ENCODE measurements at regions not wholly inside any gene's neighbourhood (a gene's known extent, or its start where the extent isn't known, plus 50 kb on each side); places are given as distances from the start of the nearest gene placed in this dataset.
A peak's percentile ranks its signal among the peaks of the same experiment; 100 is the strongest.

DNA sequence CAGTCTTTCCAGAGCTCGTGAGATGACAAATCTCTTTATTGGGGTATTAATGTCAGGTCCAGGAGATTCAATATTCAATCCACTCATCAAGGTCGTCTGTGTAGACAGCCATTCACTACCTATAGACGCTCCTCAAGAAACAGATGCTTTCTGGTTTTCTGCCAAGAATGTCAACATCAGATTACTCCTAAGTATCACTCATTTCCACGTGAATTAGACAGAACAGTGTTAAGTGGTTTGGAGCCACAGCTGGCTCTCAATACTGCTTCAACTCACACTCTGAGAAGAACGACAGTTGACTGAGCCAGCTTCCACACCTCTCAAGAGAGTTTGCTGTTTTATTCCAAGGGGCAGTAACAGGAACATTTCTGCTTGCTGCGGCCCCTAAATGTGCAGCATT is 113.5 kb upstream of the NEDD4L start:
- no peak for TF ChIP-seq CTCF (IDR thresholded peaks at IDR 0.05; ENCODE audit: insufficient read depth, low read depth, low read length, missing control alignments)
- no peak overlapping the region for H3K4me3 ChIP-seq (ENCODE audit: low read length)
- DNase-seq (ENCODE audit: low read depth), result peak; percentile 78

DNA sequence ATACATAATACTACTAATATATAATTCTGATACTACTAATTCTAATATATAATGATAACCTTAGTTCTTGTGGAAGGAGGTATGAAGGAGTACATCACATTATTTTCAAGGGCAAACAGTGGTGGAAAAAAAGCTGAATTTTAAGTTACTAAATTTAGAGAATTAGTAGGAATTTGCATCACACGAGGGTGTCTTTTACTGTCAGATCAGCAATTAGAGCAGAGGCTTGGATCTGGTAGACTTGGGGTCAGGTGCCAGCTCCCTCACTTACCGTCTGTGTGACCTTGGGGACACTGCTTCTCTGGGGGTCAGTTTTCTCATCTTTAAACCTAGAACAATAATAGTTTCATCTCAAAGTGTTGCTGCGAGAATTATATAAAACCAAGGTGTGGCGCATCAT is 114.1 kb upstream of the NEDD4L start:
- no peak for DNase-seq (ENCODE audit: low read depth)
- no peak for TF ChIP-seq CTCF (IDR thresholded peaks at IDR 0.05; ENCODE audit: insufficient read depth, low read depth, low read length, missing control alignments)
- no peak overlapping the region for H3K4me3 ChIP-seq (ENCODE audit: low read length)

DNA sequence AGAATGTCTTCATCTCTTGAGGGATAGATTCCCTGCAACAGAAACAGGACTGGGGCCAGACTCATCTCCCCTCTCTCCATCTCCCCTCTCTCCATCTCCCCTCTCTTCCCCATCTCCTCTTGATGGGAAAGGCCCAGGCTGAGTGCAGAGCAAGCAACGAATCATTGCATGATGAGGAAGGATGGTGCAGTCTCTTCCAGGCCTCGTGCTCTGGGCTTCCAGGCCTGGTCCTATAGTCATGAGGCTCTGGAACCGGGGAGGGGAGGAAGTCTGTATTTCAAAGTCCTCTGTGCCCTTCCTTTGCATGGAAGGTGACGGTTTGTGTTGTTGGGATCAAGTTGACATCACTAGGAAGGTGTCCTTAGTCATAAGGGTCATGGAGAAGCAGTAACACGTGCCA is 115.6 kb upstream of the NEDD4L start:
- TF ChIP-seq CTCF (IDR thresholded peaks at IDR 0.05; ENCODE audit: insufficient read depth, low read depth, low read length, missing control alignments), result no peak
- H3K4me3 ChIP-seq (ENCODE audit: low read length), result no peak overlapping the region
- DNase-seq (ENCODE audit: low read depth), result no peak

- no peak for DNase-seq (ENCODE audit: low read depth)
- TF ChIP-seq CTCF (IDR thresholded peaks at IDR 0.05; ENCODE audit: insufficient read depth, low read depth, low read length, missing control alignments), result no peak
- no peak overlapping the region for H3K4me3 ChIP-seq (ENCODE audit: low read length)
These were observed 116.5 kb upstream of the NEDD4L start for GRCh38 chr18:57927511-57927910.

DNA sequence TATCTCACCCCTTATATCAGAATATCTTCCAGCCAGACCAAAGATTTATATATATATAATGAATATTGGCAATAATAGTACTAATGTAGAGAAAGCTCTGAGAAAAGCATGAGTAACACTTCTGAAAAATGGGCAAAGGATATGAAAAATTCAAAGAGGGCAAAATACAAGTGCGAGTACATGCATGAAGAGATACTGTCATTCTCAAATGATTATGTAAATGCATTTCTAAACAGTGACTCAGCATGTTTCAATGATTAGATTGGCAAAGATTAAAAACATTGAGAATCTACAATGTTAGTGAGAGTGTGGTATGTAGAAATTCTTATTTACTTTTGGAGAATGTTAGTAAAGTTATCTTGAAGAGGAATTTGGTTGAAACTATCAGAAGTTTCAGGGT is 118.3 kb upstream of the NEDD4L start:
- peak; percentile 79 for DNase-seq (ENCODE audit: low read depth)
- H3K4me3 ChIP-seq (ENCODE audit: low read length), result no peak overlapping the region
- TF ChIP-seq CTCF (IDR thresholded peaks at IDR 0.05; ENCODE audit: insufficient read depth, low read depth, low read length, missing control alignments), result no peak

GRCh38 chr18:57923611-57924010 is 120.4 kb upstream of the NEDD4L start:
- no peak for DNase-seq (ENCODE audit: low read depth)
- no peak for TF ChIP-seq CTCF (IDR thresholded peaks at IDR 0.05; ENCODE audit: insufficient read depth, low read depth, low read length, missing control alignments)
- H3K4me3 ChIP-seq (ENCODE audit: low read length), result no peak overlapping the region

- H3K4me3 ChIP-seq (ENCODE audit: low read length), result no peak overlapping the region
- DNase-seq (ENCODE audit: low read depth), result no peak
- no peak for TF ChIP-seq CTCF (IDR thresholded peaks at IDR 0.05; ENCODE audit: insufficient read depth, low read depth, low read length, missing control alignments)
These were observed 119.8 kb upstream of the ATP8B1 start for GRCh38 chr18:57922885-57923284.
